ENCODE measurements at regions not wholly inside any gene's neighbourhood (a gene's known extent, or its start where the extent isn't known, plus 50 kb on each side); places are given as distances from the start of the nearest gene placed in this dataset.

- intact Hi-C loops (cut with DNase I) = no loop called here
- peaks cover 0 to 7% (median 0%) of the 10 kb centered on the region in 3 donors for H3K9me3 ChIP-seq
Measured at GRCh38 chr4:18914182-18914581, 892.6 kb upstream of the LCORL start.

GRCh38 chr4:18894928-18895327 lies 873.4 kb upstream of the LCORL start:
- no peak for TF ChIP-seq POLR2A (IDR thresholded peaks at IDR 0.05)
- TF ChIP-seq CTCF (IDR thresholded peaks at IDR 0.05) = no peak
- no peak for DNase-seq
- Histone ChIP-seq H3K9me3 (no peaks in the 10 kb centered on the region), H3K27ac (no peak overlapping the region), H3K36me3 (no peaks in the 10 kb centered on the region), H3K4me1 (no peaks in the 10 kb centered on the region), H3K4me3 (no peak overlapping the region), H3K27me3 (no peaks in the 10 kb centered on the region)
- 43 to 62% methylated on average over 2 of the region's 2 CpGs for WGBS, 2 donors
- intact Hi-C loops (cut with DNase I) = no loop called here

More at GRCh38 chr4:18914182-18914581, 892.6 kb upstream of the LCORL start:
- Histone ChIP-seq H3K36me3 (no peaks in the 10 kb centered on the region), H3K4me3 (no peak overlapping the region), H3K4me1 (no peaks in the 10 kb centered on the region), H3K27me3 (no peaks in the 10 kb centered on the region), H3K27ac (no peak overlapping the region)
- no peak for DNase-seq
- TF ChIP-seq CTCF (IDR thresholded peaks at IDR 0.05) (no peak), POLR2A (IDR thresholded peaks at IDR 0.05) (no peak)
- WGBS, 2 donors = 53 to 67% methylated on average over 1 of the region's 1 CpG

- no peaks in the 10 kb centered on the region for H3K4me1 ChIP-seq
- no peak overlapping the region for H3K27ac ChIP-seq
- WGBS, 2 donors = 68 to 71% methylated on average over 3 of the region's 3 CpGs
- no peak for DNase-seq
- no peaks in the 10 kb centered on the region for H3K27me3 ChIP-seq
- intact Hi-C loops (cut with DNase I) = no loop called here
- no peak overlapping the region for H3K4me3 ChIP-seq
- no peak for TF ChIP-seq CTCF (IDR thresholded peaks at IDR 0.05)
- no peaks in the 10 kb centered on the region for H3K9me3 ChIP-seq
- no peaks in the 10 kb centered on the region for H3K36me3 ChIP-seq
Measured at GRCh38 chr4:18882468-18882867, 860.9 kb upstream of the LCORL start.

- 50 to 58% methylated on average over 1 of the region's 1 CpG for WGBS, 2 donors
- Histone ChIP-seq H3K4me3 (no peak overlapping the region), H3K9me3 (no peaks in the 10 kb centered on the region), H3K36me3 (no peaks in the 10 kb centered on the region), H3K27me3 (no peaks in the 10 kb centered on the region), H3K27ac (no peak overlapping the region), H3K4me1 (no peaks in the 10 kb centered on the region)
- DNase-seq = no peak
- intact Hi-C loops (cut with DNase I) = no loop called here
- TF ChIP-seq POLR2A (IDR thresholded peaks at IDR 0.05) (no peak), CTCF (IDR thresholded peaks at IDR 0.05) (no peak)
Measured at GRCh38 chr4:18881556-18881955, 860.0 kb upstream of the LCORL start.

- H3K9me3 ChIP-seq = no peaks in the 10 kb centered on the region
- intact Hi-C loops (cut with DNase I) = no loop called here
- H3K4me1 ChIP-seq = no peaks in the 10 kb centered on the region
- no peak for DNase-seq
- H3K4me3 ChIP-seq = no peak overlapping the region
- 47 to 57% methylated on average over 2 of the region's 2 CpGs for WGBS, 2 donors
- no peak overlapping the region for H3K27ac ChIP-seq
- H3K36me3 ChIP-seq = no peaks in the 10 kb centered on the region
- H3K27me3 ChIP-seq = no peaks in the 10 kb centered on the region
- TF ChIP-seq CTCF (IDR thresholded peaks at IDR 0.05) (no peak), POLR2A (IDR thresholded peaks at IDR 0.05) (no peak)
Measured at GRCh38 chr4:18880871-18881270, 859.3 kb upstream of the LCORL start.

All from esophagus squamous epithelium (tissue), 5 donors.